Hepatocyte (in vitro differentiated cells): ENCODE measurements at regions not wholly inside any gene's neighbourhood (a gene's known extent, or its start where the extent isn't known, plus 50 kb on each side); places are given as distances from the start of the nearest gene placed in this dataset.

Experiments used
- CTCF ChIP-seq: fragments of 200-600 bp; sonication (generic); IDR thresholded peaks from 2 replicates; pipeline ENCODE4 v1.5.1; 2016; ENCODE audit warnings: antibody characterized with exemption, mild to moderate bottlenecking; ENCODE audit not compliant: poor library complexity
- EZH2 ChIP-seq: fragments of 200-600 bp; sonication (generic); IDR thresholded peaks from 2 replicates; pipeline ENCODE4 v1.6.1; 2016; ENCODE audit warnings: antibody characterized with exemption, mild to moderate bottlenecking, borderline replicate concordance
- EZH2phosphoT487 ChIP-seq: fragments of 200-600 bp; sonication (generic); IDR thresholded peaks from one replicate; pipeline ENCODE4 v1.6.1; 2018; ENCODE audit warnings: antibody characterized with exemption, mild to moderate bottlenecking, low read depth, moderate library complexity; ENCODE audit not compliant: unreplicated experiment, severe bottlenecking

DNA sequence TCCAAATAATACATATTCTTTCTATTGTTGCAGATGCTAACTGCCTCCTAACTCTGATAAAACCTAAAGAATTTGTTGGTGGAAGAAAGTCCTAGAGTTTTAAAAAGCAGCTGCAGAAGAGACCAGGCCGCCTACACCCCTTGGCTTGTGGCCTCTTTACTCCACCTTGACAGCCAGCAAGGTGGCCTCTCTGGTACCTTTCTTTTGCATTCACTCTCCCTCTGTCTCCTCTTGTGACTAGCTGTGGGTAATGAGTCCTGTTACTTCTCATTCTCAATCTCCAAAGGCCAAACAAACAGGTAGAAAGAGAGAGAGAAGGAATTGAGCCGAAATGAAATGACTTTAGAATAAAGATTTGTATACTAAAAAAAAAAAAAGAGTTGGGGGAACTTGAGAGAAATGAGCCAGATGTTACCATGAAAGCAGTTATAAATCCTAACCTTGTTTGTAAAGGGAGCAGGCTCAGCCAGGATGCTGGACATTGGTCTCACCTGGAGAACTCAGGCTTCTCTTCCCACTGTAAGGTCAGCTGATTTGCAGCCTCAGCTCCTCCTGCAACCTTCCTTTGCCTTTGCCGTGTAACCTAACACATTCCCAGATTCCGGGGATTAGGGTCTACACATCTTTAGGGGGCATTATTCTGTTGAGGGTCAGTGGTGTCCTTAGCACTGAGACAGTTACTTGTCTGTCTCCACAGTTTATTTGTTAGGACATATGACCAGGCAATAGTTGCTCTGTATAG lies 164.1 kb upstream of the IRF2BP2 start:
- TF ChIP-seq CTCF (no peak), EZH2 (no peak), EZH2phosphoT487 (no peak)
